PFSK-1 (cell line): ENCODE measurements at regions not wholly inside any gene's neighbourhood (a gene's known extent, or its start where the extent isn't known, plus 50 kb on each side); places are given as distances from the start of the nearest gene placed in this dataset.

Experiments used
- FOXP2 ChIP-seq: optimal IDR thresholded peaks from 2 replicates; pipeline ENCODE3; 2011; ENCODE audit warnings: borderline replicate concordance, control low read depth, inconsistent platforms; ENCODE audit not compliant: insufficient read depth; ENCODE audit errors: extremely low read length, extremely low read depth
- POLR2AphosphoS5 ChIP-seq: IDR thresholded peaks from 2 replicates; pipeline ENCODE4 v1.6.1; 2012; ENCODE audit warnings: low read depth, mild to moderate bottlenecking, control low read depth, low read length, moderate library complexity
- SIN3A ChIP-seq: IDR thresholded peaks from 2 replicates; pipeline ENCODE4 v1.6.1; 2012; ENCODE audit warnings: mild to moderate bottlenecking, low read length, moderate library complexity, borderline replicate concordance; ENCODE audit not compliant: insufficient read depth
- TAF1 ChIP-seq: IDR thresholded peaks from 2 replicates; pipeline ENCODE4 v1.6.1; 2012; ENCODE audit warnings: low read length, control low read depth, borderline replicate concordance; ENCODE audit not compliant: insufficient read depth
- TF ChIP-seq, protein P1 (sequence below), 2 experiments: IDR thresholded peaks; 2 replicates each; pipeline versions ENCODE4 v1.6.1 to v1.8.0; 2011 to 2012; ENCODE audit warnings: low read depth in 2 of 2, low read length in 2 of 2, control low read depth in 1 of 2, inconsistent platforms in 1 of 2, mild to moderate bottlenecking in 1 of 2, moderate library complexity in 1 of 2; ENCODE audit not compliant: insufficient read depth in 1 of 2

DNA sequence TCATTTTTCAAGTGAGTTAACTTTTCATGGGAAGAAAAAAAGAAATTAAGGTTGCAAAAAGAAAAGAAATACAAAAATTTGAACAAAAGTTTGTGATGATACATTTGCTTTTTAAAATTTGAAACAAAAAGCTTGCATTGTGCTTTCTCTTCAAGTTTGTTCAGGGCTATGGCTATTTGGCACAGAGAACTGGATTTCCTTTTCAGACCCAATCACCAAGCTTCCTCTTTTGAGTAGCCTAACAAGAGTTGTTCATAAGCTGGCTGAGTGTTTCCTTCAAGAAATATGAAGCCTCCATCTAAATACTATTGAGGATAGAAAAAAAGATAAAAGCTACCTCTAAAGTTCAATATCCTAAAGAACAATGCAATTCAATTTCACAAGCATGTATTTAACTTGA is 787.8 kb downstream of the LIG4 start:
- TF ChIP-seq SIN3A (no peak), FOXP2 (no peak), POLR2AphosphoS5 (no peak), TAF1 (no peak)
- TF ChIP-seq, protein P1, sequence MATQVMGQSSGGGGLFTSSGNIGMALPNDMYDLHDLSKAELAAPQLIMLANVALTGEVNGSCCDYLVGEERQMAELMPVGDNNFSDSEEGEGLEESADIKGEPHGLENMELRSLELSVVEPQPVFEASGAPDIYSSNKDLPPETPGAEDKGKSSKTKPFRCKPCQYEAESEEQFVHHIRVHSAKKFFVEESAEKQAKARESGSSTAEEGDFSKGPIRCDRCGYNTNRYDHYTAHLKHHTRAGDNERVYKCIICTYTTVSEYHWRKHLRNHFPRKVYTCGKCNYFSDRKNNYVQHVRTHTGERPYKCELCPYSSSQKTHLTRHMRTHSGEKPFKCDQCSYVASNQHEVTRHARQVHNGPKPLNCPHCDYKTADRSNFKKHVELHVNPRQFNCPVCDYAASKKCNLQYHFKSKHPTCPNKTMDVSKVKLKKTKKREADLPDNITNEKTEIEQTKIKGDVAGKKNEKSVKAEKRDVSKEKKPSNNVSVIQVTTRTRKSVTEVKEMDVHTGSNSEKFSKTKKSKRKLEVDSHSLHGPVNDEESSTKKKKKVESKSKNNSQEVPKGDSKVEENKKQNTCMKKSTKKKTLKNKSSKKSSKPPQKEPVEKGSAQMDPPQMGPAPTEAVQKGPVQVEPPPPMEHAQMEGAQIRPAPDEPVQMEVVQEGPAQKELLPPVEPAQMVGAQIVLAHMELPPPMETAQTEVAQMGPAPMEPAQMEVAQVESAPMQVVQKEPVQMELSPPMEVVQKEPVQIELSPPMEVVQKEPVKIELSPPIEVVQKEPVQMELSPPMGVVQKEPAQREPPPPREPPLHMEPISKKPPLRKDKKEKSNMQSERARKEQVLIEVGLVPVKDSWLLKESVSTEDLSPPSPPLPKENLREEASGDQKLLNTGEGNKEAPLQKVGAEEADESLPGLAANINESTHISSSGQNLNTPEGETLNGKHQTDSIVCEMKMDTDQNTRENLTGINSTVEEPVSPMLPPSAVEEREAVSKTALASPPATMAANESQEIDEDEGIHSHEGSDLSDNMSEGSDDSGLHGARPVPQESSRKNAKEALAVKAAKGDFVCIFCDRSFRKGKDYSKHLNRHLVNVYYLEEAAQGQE (IDR thresholded peaks at IDR 0.05; ENCODE audit: insufficient read depth in 1 of 2, low read depth in 2 of 2, low read length in 2 of 2): no peak
